ENCODE measurements at regions not wholly inside any gene's neighbourhood (a gene's known extent, or its start where the extent isn't known, plus 50 kb on each side); places are given as distances from the start of the nearest gene placed in this dataset.
"Not testable (repeated sequence)": the region's sequence is repeated elsewhere in the genome, so short reads cannot be mapped to it uniquely, and the experiment has no call there.

DNA sequence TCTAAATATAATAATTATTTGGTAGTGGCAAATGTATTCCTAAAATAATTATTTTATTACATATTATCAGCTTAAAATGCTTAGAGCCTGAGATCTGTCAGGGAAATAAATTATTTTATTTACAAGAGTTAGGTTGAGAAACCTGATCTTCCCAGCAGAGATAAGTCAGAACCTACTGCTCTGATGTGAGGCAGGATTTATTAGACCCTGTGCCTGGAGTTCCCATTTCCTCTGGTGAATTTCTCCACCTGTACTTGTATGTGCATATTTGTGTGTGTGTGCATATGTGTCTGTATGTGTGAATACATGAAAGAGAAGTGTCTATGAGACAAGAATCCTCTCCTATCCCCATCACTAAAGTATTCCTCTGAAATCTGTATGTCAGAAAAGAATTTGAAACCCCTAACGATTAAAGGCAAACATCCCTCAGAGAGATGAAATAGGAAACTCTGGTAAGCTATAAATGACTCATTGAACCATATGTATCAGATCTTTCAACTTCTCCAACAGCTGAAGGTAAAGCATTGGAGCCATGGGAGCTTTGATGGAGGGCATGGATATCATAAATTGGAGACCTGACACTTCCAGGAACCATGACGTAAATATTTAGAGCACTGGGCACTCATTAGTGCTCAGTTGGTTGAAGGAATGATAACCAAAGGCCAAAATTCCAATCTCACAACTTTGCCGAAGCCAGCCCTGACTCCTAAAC is 190.9 kb downstream of the XPNPEP1 start:
- no peak for DNase-seq (ENCODE audit: low spot score)

DNA sequence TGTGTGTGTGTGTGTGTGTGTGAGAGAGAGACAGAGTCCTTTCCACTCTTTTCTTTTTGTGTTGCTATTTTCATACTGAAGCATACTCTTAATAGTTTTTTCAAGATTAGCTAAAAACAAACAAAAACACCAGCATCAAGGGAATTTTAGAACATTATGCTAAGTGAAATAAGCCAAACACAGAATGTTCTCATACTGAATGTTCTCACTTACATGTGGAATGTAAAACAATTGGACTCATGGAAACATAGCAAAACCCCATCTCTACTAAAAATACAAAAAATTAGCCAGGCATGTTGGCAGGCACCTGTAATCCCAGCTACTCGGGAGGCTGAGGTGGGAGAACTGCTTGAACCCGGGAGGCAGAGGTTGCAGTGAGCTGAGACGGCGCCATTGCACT is 193.4 kb downstream of the XPNPEP1 start:
- DNase-seq (ENCODE audit: low spot score), result not testable (repeated sequence)

DNA sequence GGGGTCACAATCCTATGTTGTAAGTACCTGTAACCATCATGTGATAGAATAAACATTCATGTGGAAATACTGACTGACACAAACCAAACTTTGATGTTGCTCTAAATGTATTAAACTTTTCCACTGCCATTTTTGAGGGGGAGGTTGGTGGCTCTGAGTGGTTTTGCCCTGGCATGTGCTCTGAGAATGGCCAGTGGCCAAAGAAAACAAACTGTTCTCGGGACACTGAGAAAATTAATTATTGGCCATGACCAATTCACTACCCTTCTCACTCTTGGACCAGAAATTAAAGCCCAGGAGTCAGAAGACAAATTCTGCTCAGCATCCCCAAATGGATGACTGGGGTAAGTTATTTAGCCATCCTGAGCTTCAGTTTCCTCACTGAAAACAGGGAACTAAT is 195.9 kb downstream of the XPNPEP1 start:
- DNase-seq (ENCODE audit: low spot score), result no peak

DNA sequence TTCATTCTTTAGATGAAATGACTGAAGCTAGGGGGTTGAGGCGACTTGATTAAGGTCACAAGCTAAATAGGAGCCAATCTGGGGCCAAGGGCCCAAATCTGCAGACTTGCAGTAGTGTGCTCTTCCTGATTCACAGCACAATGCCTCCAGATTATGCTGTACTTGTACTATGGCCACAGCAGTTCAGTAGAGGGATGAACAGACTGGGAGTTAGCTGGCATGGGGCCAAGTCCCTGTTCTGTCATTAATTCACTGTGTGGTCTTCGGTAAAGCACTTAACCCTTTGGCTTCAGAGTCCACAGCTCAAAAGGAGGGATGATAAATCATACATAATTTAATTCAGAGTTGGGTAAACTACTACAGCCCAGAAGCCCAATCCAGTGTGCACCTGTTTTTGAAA is 196.8 kb downstream of the XPNPEP1 start:
- DNase-seq (ENCODE audit: low spot score), result no peak

DNA sequence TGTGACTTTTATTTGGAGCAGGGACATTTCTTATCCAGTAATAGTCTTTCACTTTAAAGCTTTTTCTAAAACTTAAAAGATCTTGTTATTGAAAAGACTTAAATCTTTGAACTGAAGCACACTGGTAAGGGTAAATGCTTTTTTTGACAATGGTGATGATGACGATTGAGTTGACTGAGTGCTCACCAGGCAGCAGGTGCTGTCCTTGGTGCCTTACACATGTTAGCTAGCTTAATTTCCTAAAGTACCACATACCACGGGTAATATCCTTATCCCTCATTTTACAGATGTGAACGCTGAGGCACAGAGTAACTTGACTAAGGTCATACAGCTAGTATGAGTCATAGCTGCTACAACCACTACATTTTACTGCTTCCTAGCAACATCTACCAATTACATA is 200.0 kb downstream of the XPNPEP1 start:
- DNase-seq (ENCODE audit: low spot score), result no peak

DNA sequence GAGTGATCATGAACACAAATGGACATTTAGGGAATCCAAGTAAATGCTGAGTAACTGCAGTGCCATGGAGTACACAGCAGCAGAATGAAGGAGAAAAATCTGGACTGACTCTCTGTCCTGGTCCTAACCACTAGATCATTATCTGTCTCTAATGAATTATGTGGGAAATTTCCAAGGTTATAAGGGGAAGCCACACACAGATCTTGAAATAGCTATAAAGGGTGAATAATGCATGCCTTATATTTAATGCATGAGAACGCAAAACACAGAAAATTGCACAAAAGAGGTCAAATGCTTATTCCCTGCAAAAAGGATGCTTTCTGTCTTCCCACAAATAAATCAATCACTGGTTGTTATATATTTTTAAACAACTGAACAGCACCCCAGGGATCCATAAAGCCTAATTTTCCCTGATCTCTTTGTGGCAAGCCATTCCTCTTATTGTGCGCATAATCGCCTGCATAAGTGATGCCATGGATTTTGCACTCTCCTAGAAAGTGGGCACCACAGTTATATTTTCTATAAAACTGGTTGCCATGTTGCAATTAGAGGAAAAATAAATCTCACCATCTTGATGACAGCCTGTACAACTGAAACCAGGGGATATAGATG is 201.8 kb downstream of the XPNPEP1 start:
- no peak for DNase-seq (ENCODE audit: low spot score)

DNA sequence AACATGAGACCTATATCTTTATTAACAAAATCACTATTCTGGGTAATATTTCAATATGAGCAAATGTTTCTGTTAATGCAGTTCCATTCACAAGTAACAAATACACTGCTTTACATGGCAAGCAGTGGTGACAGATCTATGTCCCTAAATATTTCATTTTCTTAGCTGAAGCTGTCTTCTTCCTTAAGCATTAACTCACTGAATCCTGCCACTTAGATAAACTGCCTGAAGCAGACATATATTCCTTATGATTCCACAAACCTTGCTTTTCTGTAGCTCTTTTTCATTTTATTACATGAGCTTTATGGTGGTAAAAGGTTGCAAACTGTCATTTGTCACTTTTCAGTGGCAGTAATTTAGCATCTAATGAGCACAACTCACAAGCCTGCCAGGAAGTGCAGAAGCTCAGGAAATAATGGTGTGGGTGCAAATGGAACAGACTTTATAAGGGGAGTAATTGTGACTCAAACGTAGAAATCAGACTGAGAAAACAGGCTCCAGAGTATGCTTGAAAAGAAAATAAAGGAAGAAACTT is 217.2 kb downstream of the XPNPEP1 start:
- DNase-seq (ENCODE audit: low spot score), result no peak

DNA sequence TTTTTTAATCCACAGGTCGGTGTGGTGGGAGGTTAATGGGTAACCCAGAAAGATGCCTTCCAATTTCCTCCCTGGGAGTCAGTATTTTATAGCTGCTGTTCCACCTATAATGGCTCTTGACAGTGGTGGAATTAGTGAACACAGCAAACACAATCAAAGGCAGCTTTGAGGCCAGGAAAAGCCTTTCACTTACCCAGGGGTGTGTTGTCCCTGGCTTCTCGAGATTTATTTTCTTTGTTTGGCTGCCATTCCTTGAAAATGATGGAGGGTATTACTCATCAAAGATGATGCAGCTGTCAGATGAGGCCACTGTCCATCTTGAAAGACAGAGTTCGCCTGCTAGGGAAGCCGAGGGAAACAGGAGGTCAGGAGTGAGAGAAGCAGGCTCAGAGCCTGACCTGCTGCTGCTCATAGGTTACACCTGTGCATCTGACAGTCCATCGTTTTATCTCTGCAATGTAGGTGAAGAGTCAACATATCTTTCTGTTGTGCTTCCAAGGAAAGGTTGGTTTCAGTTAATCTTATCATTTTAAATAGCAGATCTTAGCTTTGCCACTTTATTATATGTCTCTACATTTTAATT is 221.6 kb downstream of the XPNPEP1 start:
- DNase-seq (ENCODE audit: low spot score), result no peak

DNA sequence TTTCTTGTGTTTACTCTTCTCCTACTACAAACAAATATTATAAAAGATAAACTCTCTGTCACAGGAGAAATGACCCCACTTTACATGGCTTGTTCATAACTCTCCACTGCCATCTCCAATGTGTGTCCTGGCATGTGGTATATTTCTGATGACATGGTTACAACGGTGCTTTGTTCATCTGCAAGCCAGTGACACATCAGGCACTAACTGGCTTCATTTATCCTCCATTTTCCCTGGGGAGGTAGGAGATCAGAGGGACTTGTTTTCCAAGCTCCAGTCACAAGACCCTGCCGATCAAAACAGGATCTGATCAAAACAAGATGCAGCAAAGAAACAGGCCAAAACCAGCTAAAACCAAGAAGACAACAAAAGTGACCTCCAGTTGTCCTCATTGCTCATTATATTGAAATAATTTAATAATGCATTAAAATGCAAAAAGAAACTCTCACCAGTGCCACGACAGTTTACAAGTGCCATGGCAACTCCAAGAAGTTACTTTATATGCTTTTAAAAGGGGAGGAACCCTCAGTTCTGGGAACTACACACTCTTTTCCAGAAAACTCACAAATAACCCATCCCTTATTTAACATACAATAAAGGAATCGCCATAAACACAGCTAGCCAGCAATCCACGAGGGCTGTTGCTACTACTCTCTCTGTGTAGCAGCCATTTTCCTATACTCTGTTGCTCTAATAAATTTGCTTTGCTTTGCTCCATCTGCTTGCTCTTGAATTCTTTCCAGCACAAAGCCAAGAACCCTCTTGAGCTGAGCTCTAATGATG is 224.2 kb downstream of the XPNPEP1 start:
- no peak for DNase-seq (ENCODE audit: low spot score)

DNA sequence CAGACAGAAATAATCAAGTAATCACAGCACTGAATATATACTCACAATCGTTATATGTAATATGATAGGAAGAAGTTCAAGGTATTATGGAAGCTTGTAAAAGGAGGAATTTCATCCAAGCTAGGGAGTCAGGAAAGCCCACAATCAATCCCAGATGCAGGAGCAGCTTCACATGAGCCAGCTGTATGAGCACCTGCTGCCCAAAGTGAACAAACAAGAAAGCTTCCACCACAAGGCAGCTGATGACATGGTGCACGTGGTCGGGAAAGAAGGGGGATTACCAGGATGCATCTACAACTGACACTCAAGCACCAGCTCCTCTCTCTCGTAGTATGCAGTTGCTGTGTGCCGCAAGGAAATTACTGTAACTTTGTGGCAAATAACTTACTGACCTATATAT is 225.2 kb downstream of the XPNPEP1 start:
- no peak for DNase-seq (ENCODE audit: low spot score)

DNA sequence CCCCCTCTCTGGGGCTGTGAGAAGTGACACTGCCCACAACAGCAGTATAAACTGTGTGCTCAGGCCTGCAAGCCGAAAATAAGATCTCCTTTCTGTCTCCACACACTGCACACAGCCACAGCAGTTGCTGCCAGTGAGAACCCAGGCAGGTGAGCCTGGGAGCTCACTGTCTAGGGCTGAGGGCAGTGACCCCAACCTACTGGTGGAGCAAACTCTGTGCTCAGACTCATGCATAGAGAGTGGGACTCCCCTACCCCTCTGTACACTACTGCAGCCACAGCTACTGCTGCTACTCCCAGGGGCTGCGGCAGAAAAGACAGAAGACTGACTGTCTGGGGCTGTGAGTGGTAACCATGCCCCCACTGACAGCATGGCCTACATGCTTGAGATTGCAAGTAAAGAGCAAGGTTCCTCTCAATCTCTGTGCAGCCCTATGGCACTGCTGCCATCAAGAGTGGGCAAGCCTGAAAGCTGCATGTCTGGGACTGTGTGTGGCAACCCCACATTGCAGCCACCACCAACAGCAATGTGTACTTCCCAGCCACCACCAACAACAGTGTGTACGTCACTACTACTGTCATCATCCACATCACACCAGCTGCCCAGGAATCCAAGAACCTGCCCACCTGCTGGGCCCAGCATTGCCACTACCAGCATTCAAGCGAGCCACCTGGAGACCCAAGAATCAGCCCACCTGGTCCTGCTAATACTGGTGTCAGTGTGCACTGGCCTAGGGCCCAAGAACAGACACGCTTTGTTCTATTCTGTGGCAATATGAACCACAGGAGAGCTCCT is 226.1 kb downstream of the XPNPEP1 start:
- no peak for DNase-seq (ENCODE audit: low spot score)

DNA sequence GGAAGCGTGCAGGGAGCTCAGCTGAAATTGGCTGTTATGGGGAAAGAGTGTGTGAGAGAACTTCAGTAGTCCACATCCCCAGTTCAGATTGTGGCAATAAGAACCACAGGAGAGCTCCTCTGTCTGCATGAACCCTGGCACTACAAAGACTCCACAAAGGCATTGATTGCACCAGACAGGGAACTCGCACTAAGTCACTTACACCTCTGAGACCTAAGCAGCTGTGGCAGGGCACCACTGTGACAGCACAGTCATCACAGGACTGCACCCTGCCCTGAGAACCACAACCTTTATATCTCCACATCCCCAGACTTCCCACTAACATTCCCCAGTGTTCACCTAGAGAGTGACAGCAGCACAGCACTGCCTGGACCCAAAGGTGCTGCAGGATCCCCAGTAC is 226.8 kb downstream of the XPNPEP1 start:
- no peak for DNase-seq (ENCODE audit: low spot score)

DNA sequence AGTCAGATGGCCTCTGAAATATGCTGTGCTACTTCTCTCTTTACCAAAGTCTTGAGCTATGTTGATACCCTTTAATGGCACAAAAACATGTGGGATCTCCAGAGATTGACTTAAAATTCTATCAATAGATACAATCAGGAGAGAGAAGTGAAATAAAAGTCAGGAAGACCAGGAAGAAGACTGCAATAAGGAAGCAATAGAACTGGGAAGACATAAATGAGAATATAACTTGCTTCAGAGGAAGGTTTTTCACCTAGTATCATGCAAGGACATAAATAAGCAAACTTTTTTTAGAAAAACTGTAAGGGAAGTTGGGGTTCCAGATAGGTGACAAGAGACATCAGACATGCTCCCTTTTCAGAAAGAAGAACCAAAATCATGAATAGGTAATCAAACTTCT is 227.3 kb downstream of the XPNPEP1 start:
- DNase-seq (ENCODE audit: low spot score), result no peak

DNA sequence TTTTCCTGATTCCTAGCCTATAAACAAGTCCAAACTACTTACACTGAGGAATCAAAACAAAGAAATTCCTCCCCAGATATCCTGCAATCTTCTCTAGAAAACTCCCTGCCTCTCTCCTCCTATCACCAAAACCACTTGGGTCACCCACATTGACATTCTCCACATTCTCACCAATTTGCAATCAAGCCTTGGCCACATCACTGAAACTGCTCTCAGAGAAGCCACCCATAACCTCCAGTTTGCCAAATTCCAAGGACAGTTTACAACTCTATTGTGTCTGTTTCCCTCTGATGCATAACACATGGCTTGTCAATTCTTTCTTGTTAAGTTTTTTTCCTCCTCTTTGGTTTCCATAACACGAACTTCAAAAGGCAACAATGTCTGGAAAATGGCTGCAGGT is 233.5 kb downstream of the XPNPEP1 start:
- no peak for DNase-seq (ENCODE audit: low spot score)

DNA sequence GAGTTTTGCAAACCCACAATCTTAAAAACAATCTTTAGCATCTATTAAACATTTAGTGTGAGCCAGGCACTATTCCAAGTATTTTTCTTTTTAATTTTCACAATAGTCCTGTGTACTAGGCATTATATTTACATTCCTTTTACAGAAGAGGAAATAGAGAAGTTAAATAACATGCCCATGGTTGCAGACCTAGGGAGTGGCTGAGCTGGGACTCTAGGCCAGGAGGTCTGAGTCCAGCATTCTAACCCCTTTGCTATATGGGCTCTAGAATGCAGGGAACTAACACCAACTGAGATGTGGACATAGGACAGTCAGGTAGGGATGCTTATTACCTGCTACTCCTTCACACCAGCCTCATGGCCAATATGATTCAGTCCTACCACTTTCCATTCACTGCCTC is 243.8 kb downstream of the XPNPEP1 start:
- DNase-seq (ENCODE audit: low spot score), result no peak

DNA sequence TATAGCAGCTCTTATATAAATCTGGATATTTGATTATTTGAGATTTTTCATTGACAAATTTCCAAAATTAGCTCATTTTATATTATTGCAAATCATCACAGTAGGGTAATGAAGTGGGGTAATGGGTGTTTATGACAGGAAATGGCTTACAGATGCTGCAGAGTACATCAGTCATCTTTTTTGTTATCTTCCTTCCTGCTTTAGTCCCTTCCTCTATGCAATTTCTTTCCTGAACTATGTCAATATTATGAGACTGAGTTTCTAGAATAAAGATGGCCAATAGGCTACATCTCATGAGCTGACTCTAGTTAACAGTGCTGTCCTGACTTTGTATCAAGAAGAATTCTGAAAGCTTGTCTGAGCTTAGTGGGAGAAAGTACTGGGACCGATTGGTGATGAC is 244.5 kb downstream of the XPNPEP1 start:
- no peak for DNase-seq (ENCODE audit: low spot score)

DNA sequence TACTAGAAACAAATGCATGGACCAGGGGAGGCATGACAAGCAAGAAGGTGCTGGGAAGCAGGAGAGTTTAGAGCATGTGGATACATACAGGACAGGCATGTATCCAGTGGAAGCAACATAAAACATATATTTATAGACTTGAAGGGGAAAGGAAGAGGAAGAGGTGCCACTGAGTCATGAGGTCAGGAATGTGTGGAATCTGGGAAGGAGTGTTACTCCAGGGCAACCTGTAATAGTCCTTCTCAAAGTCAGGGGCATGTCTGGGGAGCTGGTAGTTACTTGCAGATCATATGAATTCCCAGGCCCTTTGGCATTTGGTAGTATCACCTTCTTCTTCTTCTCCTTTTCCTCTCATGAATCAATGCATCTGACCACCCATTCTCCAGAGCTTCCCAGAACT is 246.6 kb downstream of the XPNPEP1 start:
- no peak for DNase-seq (ENCODE audit: low spot score)

DNA sequence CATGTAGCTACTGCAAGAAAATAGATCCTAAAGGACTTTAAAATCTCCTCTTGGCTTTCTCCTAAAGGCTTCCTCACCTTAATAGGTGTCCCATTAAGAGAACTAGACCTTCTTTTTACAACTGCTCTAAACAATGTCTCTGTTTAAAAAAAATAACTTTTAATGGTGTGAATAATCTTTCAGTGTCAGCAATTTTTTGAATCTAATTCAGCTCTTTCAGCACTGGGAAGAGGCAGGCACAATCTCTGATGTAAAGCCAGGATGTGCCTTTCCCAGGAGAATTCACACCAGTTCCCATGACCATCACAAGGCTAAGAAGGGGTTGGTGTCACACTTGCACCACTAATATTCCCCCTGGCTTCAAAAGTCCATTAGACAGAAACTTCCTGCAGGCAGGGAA is 254.6 kb downstream of the XPNPEP1 start:
- no peak for DNase-seq (ENCODE audit: low spot score)

DNA sequence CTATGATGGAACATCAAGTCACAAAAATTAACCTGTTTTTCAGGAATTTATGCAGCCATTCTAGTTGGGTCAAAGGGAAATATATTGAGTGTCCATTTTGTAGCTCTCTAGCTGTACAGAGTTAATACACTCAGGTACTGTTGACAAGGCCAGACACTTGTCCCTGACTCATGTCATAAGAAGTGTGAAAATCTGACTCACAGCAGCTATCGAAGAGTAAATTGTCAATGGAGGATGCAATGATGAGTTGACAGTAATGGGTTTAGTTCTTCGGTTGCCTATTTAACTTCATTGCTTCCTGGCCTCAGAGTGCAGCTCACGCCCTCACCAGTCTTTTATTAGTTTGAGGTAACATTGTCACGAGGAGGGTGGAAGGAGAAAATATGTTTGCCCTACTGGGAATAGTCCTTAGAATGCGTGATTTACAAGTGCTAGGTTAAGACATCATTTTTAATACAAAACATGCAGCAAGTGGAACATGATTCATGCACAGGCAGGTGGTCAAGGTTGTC is 255.1 kb downstream of the XPNPEP1 start:
- no peak for DNase-seq (ENCODE audit: low spot score)

DNA sequence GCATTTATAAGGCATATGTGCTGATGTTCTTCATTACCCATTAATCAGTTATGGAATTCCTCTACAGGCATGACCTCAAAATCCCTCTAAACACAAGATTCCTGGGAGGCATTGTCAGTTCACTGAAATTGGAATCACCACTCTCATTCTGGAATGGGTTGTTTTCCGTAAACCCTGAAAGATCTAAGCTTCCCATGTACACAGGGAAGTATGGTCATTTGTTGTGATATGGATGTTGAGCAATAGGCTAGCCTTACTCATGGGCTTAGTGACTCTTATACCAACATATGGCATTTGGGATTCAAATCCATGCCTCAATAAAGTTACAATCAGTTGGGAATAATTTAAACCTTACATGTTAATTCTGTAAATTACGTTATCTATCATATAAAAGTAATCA is 258.0 kb downstream of the XPNPEP1 start:
- no peak for DNase-seq (ENCODE audit: low spot score)

DNA sequence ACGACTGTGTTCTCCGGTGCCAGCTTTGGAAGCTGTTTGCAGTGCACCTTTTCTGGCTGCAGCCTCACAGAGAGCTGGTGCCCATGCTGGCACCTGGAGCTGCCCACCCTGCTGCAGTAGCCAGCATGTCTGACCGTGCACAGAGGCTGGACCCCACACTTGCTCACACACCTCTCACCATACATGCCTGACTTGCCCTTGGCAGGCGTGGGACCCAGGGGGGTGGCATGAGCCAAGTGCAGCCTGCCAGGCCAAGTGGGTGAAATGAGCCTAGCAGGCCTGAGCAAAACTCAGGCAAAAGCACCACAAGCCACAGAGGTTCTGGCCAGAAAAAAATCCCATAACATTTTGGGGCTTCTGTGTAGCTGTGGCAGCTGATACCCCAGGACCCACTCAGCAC is 258.8 kb downstream of the XPNPEP1 start:
- DNase-seq (ENCODE audit: low spot score), result no peak

Measured in mesenteric fat pad (tissue), 1 donor.